GM19397 (cell line): ENCODE measurements at regions not wholly inside any gene's neighbourhood (a gene's known extent, or its start where the extent isn't known, plus 50 kb on each side); places are given as distances from the start of the nearest gene placed in this dataset.
A peak's percentile ranks its signal among the peaks of the same experiment; 100 is the strongest.

Source experiments
- ATAC-seq: cut with Tn5 transposase; IDR thresholded peaks from one replicate; pipeline ENCODE4 v1.9.1; 2021; ENCODE audit warnings: mild to moderate bottlenecking, moderate library complexity; ENCODE audit not compliant: unreplicated experiment

DNA sequence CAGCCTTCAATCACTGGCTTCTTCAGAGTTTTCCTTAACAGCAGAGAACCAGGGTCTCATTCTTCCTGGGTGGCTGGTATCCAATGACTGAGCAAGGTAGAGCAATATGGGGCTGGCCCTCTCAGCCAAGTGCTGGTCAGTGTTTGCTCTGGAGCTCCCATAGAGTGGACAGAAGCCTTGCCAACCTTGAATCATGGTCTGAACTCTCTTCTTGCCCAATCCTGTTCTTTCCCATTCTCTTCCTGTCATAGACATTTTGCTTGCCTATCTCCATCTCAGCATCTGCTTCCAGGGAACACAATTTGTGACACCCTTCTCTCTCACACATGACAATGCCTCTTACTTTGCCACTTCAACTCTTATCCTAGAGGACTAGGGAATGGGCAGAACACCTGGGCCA, 245.6 kb upstream of the PEX5L start:
- no peak for ATAC-seq

DNA sequence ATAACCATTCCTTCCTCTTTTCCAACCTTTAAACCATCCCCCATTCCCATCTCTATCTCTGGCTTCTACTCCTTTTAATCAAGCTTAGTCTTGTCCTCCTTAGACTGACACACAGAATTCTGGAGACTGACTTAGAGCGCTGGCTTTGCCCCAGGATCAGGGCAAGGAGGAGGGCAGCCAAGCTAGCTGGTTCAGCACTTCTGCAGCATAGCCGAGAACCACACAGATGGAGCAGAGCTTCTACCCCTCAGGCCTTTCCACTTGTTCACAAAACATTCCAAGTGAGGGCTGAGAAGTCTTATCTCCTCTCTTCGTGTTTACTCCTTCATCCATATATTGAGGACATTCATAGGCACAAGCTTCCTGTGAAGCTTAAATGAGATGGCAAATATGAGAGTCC, 246.5 kb upstream of the PEX5L start:
- ATAC-seq = no peak

DNA sequence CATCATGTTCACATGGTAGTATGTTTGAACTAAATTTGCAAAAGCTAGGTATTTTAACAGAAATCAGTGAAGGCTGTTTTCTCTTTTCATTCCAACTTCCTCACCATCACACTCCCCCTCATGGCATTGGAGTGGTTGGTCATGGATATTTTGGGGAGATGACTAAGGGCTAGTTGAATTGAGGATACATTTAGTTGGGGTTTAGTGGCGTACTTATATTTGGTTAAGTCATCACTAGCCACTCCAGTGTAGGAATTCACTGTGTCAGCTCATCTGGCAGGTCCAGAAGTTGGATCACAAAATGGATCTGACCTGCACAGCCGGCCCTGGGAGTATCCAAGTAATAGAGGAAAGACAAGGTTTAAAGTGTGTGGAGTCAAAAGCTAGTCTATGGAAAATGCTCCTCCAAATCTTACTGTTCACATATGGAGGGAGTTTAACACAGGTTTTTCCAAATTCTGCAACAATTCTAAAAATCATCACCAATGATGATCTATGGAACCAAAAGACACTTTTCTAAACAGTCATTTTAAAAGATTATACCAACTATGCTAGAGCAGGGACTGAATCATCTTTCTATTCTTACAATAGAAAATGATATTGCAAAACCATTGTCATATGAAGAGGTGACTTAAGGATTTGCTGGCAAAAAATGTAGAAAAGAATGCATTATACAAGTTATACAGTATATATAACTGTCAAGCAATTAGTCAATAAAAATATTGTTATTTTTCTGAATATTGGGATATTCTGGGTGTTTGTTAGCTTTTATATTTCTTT, 247.8 kb upstream of the PEX5L start:
- no peak for ATAC-seq

DNA sequence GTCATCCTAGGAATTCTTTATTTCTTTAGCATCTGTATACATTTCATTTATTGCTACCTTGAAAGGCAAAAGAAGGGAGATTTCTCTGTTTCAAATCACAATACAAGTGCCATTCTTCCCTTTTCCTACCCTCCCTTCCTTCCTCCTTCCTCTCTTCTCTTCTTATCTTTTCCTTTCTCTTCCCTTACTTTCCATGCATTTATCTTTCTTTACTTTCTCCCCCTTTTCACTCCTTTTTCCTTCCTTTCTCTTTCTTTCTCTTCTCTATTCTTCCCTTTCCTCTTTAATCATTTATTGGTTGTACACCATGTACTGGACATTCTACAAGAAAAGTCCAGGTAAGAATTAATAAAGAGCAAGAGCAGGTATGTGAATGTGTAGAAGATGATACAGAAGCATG, 251.0 kb upstream of the PEX5L start:
- ATAC-seq = no peak

DNA sequence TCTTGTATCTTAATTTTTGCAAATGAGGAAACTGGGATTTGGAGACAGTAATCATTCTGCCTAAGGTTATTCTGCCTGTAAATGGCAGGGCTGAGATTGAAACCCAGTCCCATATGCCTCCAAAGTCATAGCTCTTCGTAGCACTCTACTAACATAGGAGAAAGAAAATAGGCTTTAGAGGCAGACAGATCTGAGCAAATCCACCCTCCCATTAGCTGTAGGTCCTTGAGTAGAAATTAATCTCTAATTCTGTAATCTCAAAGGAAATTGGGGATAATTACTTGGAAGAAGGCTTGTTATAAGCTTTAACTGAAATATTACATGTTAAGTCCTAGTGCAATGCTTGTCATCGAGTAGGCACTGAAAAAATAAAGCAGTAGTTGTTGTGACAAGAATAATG, 252.1 kb upstream of the PEX5L start:
- no peak for ATAC-seq

DNA sequence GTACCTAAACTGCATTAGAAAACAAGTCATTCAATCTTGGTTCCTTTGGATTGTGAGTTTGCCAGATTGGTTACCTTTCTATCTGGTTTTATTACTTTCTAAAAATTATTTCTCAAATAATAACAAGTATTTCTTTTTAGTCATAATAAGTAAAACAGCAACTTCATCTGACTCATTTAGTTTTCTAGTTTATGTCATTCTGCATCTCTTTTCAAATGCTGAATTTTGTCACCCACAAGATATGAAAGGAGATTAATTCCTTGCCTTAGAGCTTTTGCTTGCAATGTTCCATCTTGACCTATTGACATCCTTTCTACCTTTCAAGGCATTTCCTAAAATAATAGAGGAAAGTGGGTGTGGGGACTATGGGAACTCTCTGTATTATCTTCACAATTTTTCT, 253.6 kb upstream of the PEX5L start:
- ATAC-seq = no peak

DNA sequence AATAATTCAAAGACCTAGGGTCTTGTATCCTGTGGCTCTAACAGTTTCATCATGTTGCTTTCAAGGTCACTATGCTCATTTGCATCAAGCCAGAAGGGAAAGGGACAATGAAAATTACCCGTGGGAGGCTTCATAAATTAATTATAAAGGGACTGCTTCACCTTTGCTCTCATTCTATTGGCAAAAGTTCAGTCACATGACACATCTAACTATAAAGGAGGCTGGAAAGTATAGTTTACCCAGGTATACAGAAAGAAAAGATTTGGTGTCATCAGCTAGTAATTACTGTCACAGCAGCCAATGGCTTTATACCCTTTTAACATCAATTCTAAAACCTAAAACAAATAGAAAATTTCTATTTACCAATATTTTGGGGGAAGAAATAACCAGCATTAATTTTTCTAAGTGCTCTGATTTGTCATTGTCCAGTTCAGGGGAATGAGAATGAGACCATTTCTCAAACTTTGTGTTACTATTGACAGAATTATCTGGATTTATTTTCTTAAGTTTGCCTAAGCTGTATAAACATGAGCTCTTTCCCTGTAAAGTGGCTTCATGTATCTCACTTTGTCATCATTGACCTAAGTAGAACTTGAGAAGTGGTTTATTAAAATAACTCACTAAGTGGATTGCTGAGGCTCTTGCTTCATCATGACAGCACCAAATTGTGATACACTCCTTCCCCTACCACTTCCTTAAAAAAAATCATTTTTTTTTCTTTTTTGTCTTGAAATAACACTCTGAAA, 257.7 kb upstream of the PEX5L start:
- no peak for ATAC-seq

DNA sequence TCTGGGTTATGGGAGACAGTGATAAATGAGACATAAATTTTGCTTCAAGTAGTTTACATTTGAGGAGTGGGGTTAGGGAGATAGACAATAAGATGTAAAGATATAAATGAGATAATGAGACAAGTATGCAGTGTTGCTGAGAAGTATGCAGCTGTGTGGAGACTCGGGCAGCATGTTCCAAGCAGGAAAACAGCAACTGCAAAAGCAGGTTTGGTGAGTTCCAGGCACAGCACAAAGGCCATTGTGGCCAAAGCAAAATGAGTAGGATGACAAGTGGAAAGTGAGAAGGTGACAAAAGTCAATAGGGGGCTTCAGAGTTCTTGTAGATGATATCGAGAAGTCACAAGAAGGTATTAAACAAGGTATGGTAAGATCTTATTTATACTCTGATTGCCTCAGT, 259.1 kb upstream of the PEX5L start:
- no peak for ATAC-seq

DNA sequence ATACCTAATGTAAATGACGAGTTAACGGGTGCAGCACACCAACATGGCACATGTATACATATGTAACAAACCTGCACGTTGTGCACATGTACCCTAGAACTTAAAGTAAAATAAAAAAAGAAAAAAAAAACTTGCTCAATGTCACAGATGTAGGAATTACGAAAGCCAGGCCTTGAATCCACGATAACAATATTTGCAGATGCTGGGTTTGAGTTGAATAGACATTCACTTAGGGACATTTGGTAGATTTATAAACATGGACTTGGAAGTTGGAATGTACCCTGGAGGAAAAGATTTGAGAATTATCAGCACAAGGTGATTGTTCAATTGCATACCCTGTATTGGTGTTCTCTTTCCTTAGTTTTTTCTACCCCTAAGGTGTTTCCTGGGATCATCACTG, 260.2 kb upstream of the PEX5L start:
- ATAC-seq = no peak

DNA sequence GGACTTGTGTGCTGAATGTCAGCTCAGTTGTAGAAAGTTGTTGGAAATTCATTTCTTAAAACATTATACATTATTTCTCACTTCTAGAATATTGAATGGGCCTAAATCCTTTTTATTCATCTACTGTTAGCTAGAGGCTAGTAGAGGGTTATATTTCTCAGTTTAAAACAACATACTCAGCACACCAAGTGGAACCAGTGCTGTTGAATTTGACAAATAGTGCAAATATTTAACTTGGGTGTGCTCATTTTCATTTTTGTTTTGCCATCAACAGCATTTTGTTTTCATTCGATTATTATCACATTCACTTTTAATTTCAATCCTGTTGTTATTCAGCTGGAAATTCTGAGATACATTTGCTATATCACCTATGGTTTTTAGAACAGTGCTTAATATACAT, 269.4 kb upstream of the PEX5L start:
- no peak for ATAC-seq

DNA sequence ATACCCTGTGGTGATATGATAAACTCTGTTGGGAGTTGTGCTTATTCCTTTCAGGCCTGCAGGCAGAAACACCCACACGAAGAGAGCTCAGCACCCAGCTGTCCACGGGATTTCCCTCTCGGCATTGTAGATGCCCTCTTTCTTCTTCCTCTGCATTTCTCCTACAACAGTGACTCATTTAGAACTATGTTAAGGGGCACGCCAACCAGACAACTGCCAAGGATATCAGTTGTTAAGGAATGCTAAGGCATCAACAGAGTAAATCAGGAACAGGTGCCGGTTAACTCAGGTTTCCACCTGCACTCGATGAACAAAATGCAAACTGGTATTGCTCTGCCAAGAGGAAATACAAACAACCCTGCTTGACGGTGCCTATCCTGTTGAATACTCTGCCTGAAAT, 270.0 kb upstream of the PEX5L start:
- ATAC-seq = no peak

DNA sequence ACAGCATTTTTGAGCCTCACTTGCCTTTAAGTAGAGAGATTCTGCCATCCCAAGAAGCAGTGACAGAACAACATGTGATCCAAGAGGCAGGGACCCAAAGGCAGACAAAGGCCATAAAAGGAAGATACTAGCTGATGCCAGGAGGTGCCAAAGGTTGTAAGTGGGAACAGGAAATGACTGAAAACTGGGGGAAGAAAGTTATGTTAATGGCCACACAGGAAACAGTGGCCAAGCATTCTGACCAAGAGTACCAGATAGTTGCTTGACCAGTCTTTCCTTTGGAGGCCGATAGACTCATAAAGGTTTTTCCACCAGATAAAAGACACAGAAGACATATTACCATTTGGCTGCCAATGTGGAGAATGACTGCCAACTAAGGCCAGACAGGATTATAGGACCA, 274.5 kb upstream of the PEX5L start:
- no peak for ATAC-seq

DNA sequence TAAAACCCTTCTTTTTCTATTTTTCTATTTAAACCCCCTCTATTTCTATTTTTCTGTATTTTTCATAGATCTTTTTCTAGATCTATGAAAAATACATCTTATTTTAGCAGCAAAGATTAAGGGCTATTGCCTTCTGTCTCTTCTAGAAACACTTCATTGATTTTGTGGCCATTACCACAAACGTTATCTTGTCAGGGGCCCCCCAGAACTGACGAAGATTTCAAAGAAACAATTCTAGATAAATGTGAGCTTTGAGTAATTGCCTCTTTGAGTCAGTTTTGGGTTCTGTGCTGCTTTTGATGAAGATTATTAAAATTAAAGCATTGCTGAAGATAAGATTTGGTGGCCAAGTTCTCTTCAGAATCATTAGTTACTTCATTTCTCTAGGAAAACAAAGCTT, 279.6 kb upstream of the PEX5L start:
- no peak for ATAC-seq

DNA sequence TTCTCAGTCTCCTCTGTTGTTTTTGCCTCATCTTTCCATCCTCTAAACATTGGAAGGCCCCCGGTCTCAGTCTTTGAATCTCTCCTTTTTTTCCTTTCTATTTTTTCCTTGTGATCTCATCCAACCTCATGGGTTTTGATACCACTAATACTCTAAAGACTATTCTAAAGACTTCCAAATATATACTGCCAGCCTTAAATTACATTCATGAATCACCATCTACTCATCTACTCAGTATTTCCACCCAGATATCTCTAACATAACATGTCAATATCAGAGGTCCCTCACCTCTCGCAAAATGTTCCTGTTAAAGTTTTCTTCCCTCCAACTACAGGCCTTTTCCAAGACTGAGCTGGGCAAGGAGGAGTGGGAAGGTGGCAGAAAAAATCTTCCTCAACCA, 282.5 kb upstream of the TTC14 start:
- no peak for ATAC-seq

DNA sequence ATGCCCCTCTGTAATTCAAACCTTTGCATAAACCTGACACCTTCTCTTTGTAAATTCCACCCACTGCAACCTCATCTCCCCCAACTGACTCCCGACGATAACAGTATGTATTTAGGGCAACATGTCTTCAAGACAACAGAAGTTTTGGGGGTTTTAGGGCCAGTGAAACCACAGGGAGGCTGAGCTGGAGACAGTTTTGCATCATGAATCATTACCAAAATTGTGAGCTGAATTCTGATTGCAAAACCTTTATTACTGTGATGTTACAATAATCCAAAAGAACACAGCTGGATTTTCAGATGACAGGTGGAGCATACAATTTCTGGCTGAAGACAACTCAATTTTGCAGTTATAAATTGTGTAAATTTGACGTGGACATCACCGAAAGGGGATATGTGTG, 281.3 kb upstream of the TTC14 start:
- no peak for ATAC-seq

DNA sequence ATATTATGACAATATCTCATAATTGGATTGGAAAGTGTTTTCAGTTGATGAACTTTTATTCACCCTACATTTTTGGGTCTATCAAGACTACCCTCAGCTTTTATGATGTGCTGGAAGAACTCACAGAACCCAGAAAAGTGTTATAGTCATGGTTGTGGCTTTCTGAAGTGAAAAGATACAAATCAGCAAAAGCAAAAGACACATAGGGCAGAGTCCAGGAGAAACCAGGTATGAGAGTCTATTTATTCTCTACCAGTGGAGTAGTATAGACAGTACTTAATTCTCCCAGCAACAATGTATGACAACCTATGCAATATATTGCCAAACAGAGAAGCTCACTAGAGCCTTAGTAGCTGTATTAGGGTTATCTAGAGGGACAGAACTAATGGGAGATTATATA, 280.4 kb upstream of the TTC14 start:
- ATAC-seq = no peak

DNA sequence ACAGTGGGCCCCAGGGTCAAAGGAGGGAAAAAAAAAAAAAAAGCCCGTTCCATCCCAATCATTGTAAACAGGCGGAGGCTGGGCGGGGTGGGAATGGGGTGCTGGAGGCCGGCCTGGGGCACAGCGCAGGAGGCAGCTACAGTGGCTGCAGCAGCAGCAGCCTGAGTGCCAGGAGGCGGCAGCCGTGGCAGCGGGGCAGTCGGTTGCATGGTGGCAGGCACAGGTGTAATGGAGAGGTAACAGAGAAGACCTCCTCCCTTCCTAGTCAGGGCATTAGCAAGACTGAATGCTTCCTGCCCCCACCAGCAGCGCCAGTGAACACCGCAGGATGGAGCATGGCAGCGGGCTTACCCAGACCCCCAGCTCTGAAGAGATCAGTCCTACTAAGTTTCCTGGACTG, 279.1 kb upstream of the TTC14 start:
- ATAC-seq = no peak

DNA sequence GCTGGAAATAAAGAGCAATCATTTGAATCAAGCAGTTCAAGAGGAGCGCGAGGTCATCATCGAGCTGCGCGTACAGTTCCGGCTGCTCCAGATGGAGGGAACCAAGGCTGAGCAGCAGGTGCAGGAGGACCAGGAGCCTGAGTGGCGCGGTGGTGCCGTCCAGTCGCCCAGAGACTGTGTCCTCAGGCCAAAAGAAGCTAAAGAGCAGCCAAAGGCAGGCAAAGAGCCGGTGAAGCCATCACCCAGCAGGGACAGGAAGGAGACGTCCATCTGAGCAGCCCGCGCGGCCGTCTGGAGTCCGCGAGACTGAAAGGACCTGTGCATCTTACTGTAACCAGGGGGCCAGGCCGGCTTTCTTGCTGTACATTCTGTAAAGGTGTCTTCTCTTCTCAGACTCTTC, 277.2 kb upstream of the TTC14 start:
- no peak for ATAC-seq

DNA sequence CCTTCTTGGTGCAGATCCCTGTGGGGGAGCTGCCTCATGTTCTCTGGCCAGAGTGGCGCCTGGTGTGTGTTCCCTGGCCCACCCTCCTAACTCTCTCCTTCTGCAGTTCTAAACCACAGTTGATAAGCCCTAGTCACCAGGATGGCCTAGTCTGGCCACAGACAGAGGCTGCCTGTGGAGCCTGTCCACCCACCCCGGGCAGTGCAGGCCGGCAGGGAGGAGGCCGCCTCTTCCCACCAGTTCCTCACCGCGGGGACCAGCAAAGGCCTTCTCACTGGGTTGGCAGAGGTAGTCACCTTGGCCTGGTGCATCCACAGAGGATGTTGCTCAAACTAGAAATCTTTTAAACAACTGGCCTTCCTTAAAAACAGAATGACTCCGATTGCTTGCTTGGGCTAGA, 276.4 kb upstream of the TTC14 start:
- ATAC-seq = no peak

DNA sequence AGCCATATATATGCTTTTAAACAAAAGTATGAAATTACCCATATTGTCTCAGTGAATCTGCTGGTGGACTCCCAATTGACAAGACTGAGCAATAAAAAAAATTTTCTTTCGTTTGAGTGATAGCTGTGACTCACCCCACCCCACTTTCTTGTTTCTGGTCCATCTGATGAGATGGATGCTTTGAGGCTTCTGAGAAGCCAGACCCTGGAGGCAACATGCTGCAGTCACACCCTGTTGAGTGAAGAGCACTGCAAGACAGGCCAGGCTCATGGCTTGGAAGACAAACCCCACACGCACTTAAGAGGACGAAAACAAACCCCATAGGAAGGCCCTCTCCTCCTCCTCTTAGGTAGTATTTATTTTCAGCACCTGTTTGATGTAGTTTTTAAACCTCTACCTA, 276.0 kb upstream of the TTC14 start:
- ATAC-seq = no peak

DNA sequence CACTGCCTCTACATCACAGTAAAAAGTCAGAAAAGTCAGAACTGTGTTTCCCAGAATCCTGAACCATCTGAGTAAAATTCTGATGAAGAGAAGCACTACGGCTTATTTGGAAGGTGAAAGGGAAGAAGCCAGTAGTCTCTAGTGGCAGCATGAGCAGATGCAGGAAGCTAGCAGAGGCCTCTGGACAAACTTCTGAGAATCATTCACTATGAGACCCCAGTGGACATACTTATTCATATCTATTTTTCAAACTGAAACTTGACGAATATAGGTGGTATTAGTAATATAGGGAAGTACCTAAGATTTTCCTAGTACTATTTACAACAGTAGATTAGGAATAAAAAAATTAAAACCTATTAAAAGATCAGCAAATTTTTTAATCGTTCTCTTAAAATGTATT, 272.8 kb upstream of the TTC14 start:
- ATAC-seq = peak; percentile 68

DNA sequence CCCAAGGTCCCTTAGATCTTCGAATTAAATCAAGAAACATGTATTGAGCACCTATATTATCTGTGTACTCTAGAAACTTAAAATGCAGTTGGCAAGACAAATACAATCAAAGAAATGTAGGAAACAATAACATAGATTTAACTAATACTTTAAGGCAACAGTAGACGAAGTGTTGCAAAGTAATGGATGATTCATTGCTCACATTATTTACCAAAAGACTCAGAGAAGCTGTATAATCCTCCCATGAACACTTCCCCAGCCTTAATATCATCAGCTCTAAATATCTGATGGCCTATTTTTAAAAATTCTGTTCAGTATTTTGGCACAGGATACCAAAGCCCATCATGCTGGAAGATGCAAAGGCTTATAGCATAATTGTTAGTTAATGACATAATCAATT, 272.1 kb upstream of the TTC14 start:
- ATAC-seq = no peak

DNA sequence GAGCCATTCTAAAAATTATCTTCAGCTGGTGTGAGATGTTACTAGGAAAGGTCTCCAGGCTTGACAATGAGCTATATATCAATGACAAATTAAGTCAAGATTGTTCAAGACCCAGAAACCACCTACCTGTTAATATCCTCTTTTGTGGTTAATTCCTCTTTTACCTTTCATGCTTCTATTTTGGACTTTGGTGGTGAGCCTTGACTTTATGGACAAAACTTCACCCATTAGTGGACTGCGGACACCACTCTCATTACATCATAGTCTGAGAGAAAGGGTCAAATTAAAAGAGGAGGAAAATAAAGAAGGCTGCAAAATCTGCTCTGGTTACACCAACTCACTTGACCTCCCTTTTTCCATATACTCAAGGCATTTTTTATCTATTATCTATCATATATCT, 271.5 kb upstream of the TTC14 start:
- ATAC-seq = no peak
